ENCODE measurements at regions not wholly inside any gene's neighbourhood (a gene's known extent, or its start where the extent isn't known, plus 50 kb on each side); places are given as distances from the start of the nearest gene placed in this dataset.

- no peak for TF ChIP-seq ATF3 (IDR thresholded peaks at IDR 0.05)
- no peak for TF ChIP-seq JUND (IDR thresholded peaks at IDR 0.05)
- no peak for TF ChIP-seq RAD21 (IDR thresholded peaks at IDR 0.05)
- no peak for TF ChIP-seq FOXA2 (IDR thresholded peaks at IDR 0.05)
- no peak for TF ChIP-seq REST (IDR thresholded peaks at IDR 0.05)
- no peak for TF ChIP-seq NR2F2 (IDR thresholded peaks at IDR 0.05)
- no peak for TF ChIP-seq TAF1 (conservative IDR thresholded peaks at IDR 0.05)
- TF ChIP-seq SP1 (IDR thresholded peaks at IDR 0.05): no peak
- no peak for TF ChIP-seq RXRA (IDR thresholded peaks at IDR 0.05)
- no peak for TF ChIP-seq HNF4A (conservative IDR thresholded peaks at IDR 0.05)
- no peak for TF ChIP-seq GABPA (IDR thresholded peaks at IDR 0.05 in 1 of 2, conservative IDR thresholded peaks at IDR 0.05 in 1 of 2)
- TF ChIP-seq FOXA1 (IDR thresholded peaks at IDR 0.05): no peak
- TF ChIP-seq, protein P1, sequence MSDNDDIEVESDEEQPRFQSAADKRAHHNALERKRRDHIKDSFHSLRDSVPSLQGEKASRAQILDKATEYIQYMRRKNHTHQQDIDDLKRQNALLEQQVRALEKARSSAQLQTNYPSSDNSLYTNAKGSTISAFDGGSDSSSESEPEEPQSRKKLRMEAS (IDR thresholded peaks at IDR 0.05): no peak
- TF ChIP-seq HNF4G (IDR thresholded peaks at IDR 0.05): no peak
- no peak for TF ChIP-seq EGR1 (IDR thresholded peaks at IDR 0.05; ENCODE audit: low read depth in 2 of 2)
- no peak for TF ChIP-seq ZBTB33 (IDR thresholded peaks at IDR 0.05)
- TF ChIP-seq, protein P2, sequence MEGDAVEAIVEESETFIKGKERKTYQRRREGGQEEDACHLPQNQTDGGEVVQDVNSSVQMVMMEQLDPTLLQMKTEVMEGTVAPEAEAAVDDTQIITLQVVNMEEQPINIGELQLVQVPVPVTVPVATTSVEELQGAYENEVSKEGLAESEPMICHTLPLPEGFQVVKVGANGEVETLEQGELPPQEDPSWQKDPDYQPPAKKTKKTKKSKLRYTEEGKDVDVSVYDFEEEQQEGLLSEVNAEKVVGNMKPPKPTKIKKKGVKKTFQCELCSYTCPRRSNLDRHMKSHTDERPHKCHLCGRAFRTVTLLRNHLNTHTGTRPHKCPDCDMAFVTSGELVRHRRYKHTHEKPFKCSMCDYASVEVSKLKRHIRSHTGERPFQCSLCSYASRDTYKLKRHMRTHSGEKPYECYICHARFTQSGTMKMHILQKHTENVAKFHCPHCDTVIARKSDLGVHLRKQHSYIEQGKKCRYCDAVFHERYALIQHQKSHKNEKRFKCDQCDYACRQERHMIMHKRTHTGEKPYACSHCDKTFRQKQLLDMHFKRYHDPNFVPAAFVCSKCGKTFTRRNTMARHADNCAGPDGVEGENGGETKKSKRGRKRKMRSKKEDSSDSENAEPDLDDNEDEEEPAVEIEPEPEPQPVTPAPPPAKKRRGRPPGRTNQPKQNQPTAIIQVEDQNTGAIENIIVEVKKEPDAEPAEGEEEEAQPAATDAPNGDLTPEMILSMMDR (IDR thresholded peaks at IDR 0.05; ENCODE audit: low read depth, low read length, missing input control): no peak
- DNase-seq (ENCODE audit: low spot score): no peak
- Histone ChIP-seq H3K27ac (ENCODE audit: low read depth in 1 of 2, low read length in 2 of 2) (no peak overlapping the region), H3K9me3 (ENCODE audit: control insufficient read depth in 4 of 4, low read length in 3 of 4) (no peaks in the 10 kb centered on the region), H3K4me1 (ENCODE audit: control insufficient read depth in 4 of 4, insufficient read depth in 4 of 4, low read length in 3 of 4) (no peaks in the 10 kb centered on the region), H3K9ac (ENCODE audit: low read depth in 1 of 2, low read length in 2 of 2) (no peak overlapping the region), H3K36me3 (ENCODE audit: control insufficient read depth in 4 of 4, insufficient read depth in 3 of 4, low read depth in 1 of 4, low read length in 3 of 4) (no peaks in the 10 kb centered on the region), H3K4me3 (ENCODE audit: low read depth in 1 of 3, low read length in 3 of 3) (no peak overlapping the region), H3K27me3 (ENCODE audit: control insufficient read depth in 4 of 4, insufficient read depth in 4 of 4, low read length in 3 of 4) (peaks cover 0 to 3% (median 0%) of the 10 kb centered on the region in 4 donors)
- 67% methylated on average over 2 of the region's 2 CpGs for WGBS
These were observed 269.5 kb downstream of the LNPK start for GRCh38 chr2:175732531-175732930.

- H3K4me1 ChIP-seq (ENCODE audit: control insufficient read depth in 4 of 4, insufficient read depth in 4 of 4, low read length in 3 of 4): no peaks in the 10 kb centered on the region
- no peak overlapping the region for H3K27ac ChIP-seq (ENCODE audit: low read depth in 1 of 2, low read length in 2 of 2)
- H3K27me3 ChIP-seq (ENCODE audit: control insufficient read depth in 4 of 4, insufficient read depth in 4 of 4, low read length in 3 of 4): peaks cover 0 to 3% (median 0%) of the 10 kb centered on the region in 4 donors
- no peak for DNase-seq (ENCODE audit: low spot score)
- H3K36me3 ChIP-seq (ENCODE audit: control insufficient read depth in 4 of 4, insufficient read depth in 3 of 4, low read depth in 1 of 4, low read length in 3 of 4): no peaks in the 10 kb centered on the region
- no peak overlapping the region for H3K4me3 ChIP-seq (ENCODE audit: low read depth in 1 of 3, low read length in 3 of 3)
- TF ChIP-seq HNF4G (IDR thresholded peaks at IDR 0.05) (no peak), HNF4A (conservative IDR thresholded peaks at IDR 0.05) (peak in 1 of 2 donors; percentile 22)
- no peak overlapping the region for H3K9ac ChIP-seq (ENCODE audit: low read depth in 1 of 2, low read length in 2 of 2)
- 24% methylated on average over 4 of the region's 4 CpGs for WGBS
- H3K9me3 ChIP-seq (ENCODE audit: control insufficient read depth in 4 of 4, low read length in 3 of 4): no peaks in the 10 kb centered on the region
These were observed 272.0 kb downstream of the LNPK start for GRCh38 chr2:175730050-175730449.
